Parathyroid adenoma (tissue), 2 donors: ENCODE measurements at regions not wholly inside any gene's neighbourhood (a gene's known extent, or its start where the extent isn't known, plus 50 kb on each side); places are given as distances from the start of the nearest gene placed in this dataset.

Experiments
- H2AFZ ChIP-seq: fragments of 300-600 bp; sonication (generic); one replicate; pipeline ENCODE4 v1.7.0; 2017; ENCODE audit warnings: antibody characterized with exemption, mild to moderate bottlenecking
- H3K27ac ChIP-seq: fragments of 300-600 bp; sonication (generic); one replicate; pipeline ENCODE4 v1.7.0; 2017
- H3K27me3 ChIP-seq: fragments of 300-600 bp; sonication (generic); one replicate; pipeline ENCODE4 v1.7.0; 2017; ENCODE audit warnings: low read length; ENCODE audit not compliant: control insufficient read depth, insufficient read depth
- H3K36me3 ChIP-seq: fragments of 300-600 bp; sonication (generic); one replicate; pipeline ENCODE4 v1.7.0; 2017; ENCODE audit warnings: low read length; ENCODE audit not compliant: control insufficient read depth, insufficient read depth
- H3K4me1 ChIP-seq: fragments of 300-600 bp; sonication (generic); one replicate; pipeline ENCODE4 v1.7.0; 2017; ENCODE audit warnings: control low read depth
- H3K4me2 ChIP-seq: fragments of 300-600 bp; sonication (generic); one replicate; pipeline ENCODE4 v1.7.0; 2017; ENCODE audit warnings: low read length
- H3K4me3 ChIP-seq: fragments of 300-600 bp; sonication (generic); one replicate; pipeline ENCODE4 v1.7.0; 2017; ENCODE audit warnings: low read depth, low read length
- H3K79me2 ChIP-seq: fragments of 300-600 bp; sonication (generic); one replicate; pipeline ENCODE4 v1.7.0; 2017; ENCODE audit warnings: control low read depth
- H3K9ac ChIP-seq: fragments of 300-600 bp; sonication (generic); one replicate; pipeline ENCODE4 v1.7.0; 2017; ENCODE audit warnings: mild to moderate bottlenecking
- H3K9me3 ChIP-seq: fragments of 300-600 bp; sonication (generic); one replicate; pipeline ENCODE4 v1.7.0; 2017; ENCODE audit warnings: low read length; ENCODE audit not compliant: control insufficient read depth
- CTCF ChIP-seq: fragments of 300-600 bp; sonication (generic); IDR thresholded peaks from one replicate; pipeline ENCODE4 v1.7.0; 2017; ENCODE audit warnings: antibody characterized with exemption, mild to moderate bottlenecking
- donor health status: primary hyperparathyroidism.

GRCh38 chr13:79226938-79227337 is 179.1 kb downstream of the RBM26 start:
- no peak overlapping the region for H3K4me3 ChIP-seq
- no peaks in the 10 kb centered on the region for H3K79me2 ChIP-seq
- H3K27me3 ChIP-seq, result no peaks in the 10 kb centered on the region
- no peaks in the 10 kb centered on the region for H3K4me1 ChIP-seq
- no peaks in the 10 kb centered on the region for H3K36me3 ChIP-seq
- H3K9me3 ChIP-seq, result no peaks in the 10 kb centered on the region
- H3K9ac ChIP-seq, result no peak overlapping the region
- no peak overlapping the region for H2AFZ ChIP-seq
- no peak for TF ChIP-seq CTCF
- no peak overlapping the region for H3K27ac ChIP-seq
- H3K4me2 ChIP-seq, result no peak overlapping the region

DNA sequence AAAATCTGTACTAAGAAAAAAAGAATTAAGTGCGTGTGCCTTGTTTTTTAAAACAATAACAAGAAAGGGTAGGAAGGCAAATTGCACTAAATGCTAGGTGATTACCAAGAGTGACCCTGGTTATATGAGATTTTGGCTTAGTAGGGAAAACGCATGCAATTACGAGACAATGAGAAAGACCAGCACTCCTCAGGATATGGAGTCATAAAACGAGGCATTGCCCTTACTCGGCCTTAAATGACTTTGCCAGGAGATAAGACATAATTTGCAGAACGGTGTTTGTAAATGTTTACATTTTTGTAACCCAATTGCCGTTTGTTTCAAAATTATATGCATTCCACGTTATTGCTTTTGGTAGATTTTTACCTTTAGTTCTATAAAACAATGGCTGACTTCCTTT is 179.8 kb downstream of the RBM26 start:
- no peaks in the 10 kb centered on the region for H3K79me2 ChIP-seq
- H3K9me3 ChIP-seq, result no peaks in the 10 kb centered on the region
- no peaks in the 10 kb centered on the region for H3K36me3 ChIP-seq
- H3K4me2 ChIP-seq, result no peak overlapping the region
- H3K27me3 ChIP-seq, result no peaks in the 10 kb centered on the region
- H3K4me1 ChIP-seq, result no peaks in the 10 kb centered on the region
- H3K4me3 ChIP-seq, result no peak overlapping the region
- H2AFZ ChIP-seq, result no peak overlapping the region
- TF ChIP-seq CTCF, result no peak
- H3K27ac ChIP-seq, result no peak overlapping the region
- H3K9ac ChIP-seq, result no peak overlapping the region

DNA sequence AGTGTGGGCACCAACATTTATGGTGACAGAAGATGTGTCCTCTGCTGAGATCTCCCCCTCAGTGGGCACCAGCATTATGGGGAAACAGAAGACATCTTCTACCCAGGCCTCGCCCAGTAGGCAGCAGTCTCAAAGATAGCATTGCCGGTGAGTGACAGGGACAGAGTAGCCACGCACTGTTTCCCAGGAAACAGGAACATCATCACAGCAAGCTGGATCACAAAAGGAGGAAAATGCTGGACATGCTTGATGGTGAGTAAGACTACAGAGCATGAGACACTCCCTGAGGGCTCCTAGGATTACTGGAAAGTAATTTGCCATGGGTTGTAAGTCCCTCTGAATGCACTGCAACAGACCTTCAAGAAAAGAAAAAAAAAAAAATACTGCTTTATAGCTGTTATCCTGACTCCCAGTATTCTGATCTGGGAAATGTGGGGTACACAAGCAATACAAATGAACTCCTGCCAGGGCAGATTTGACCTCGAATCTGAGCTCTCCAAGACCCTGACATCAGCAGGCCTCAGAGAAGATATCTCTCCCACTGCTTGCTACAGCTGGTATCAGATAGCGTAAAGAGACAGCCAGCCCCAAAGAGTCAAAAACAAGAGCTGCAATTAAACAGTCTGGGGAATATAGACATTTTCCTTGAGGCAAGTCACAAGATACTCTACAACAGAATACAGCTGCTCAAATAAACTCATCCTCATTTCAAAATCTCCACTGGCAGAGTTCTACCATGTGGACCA is 180.4 kb downstream of the RBM26 start:
- Histone ChIP-seq H3K9me3 (no peaks in the 10 kb centered on the region), H3K4me2 (no peak overlapping the region), H3K4me3 (no peak overlapping the region), H3K9ac (no peak overlapping the region), H3K27ac (no peak overlapping the region), H3K36me3 (no peaks in the 10 kb centered on the region), H2AFZ (no peak overlapping the region), H3K27me3 (no peaks in the 10 kb centered on the region), H3K79me2 (no peaks in the 10 kb centered on the region), H3K4me1 (no peaks in the 10 kb centered on the region)
- TF ChIP-seq CTCF, result no peak

DNA sequence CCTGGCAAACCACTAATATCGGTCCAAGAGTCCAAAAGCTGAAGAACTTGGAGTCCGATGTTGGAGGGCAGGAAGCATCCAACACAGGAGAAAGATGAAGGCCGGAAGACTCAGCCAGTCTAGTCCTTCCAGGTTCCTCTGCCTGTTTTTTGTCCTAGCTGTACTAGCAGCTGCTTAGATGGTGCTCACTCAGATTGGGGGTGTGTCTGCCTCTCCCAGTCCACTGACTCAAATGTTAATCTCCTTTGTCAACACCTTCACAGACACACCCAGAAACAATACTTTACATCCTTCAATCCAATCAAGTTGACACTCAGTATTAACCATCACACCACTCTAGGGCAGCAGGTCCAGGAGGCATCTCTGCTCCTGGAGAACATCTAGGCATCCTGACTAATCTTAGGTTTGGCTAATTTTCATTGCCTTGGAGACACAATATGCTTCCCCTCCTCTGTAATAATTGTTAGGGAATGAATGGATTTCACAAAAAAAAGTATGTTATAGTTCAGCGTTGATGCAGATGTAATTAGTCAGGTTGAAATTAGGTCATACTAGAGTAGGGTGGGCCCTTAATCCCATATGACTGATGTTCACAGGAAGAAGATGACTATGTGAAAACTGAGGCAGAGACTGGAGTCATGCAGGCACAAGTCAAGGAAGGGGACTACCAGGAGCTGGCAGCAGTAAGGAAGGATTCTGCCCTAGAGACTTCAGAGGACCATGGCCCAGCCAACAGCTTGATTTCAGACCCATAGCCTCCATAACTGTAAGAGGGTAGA is 183.4 kb downstream of the RBM26 start:
- H3K9me3 ChIP-seq, result no peaks in the 10 kb centered on the region
- no peaks in the 10 kb centered on the region for H3K27me3 ChIP-seq
- no peaks in the 10 kb centered on the region for H3K36me3 ChIP-seq
- H3K79me2 ChIP-seq, result no peaks in the 10 kb centered on the region
- no peak overlapping the region for H3K4me2 ChIP-seq
- no peaks in the 10 kb centered on the region for H3K4me1 ChIP-seq
- TF ChIP-seq CTCF, result no peak
- no peak overlapping the region for H2AFZ ChIP-seq
- no peak overlapping the region for H3K27ac ChIP-seq
- H3K4me3 ChIP-seq, result no peak overlapping the region
- no peak overlapping the region for H3K9ac ChIP-seq
